ENCODE measurements at regions not wholly inside any gene's neighbourhood (a gene's known extent, or its start where the extent isn't known, plus 50 kb on each side); places are given as distances from the start of the nearest gene placed in this dataset.
A peak's percentile ranks its signal among the peaks of the same experiment; 100 is the strongest.
"Not testable (repeated sequence)": the region's sequence is repeated elsewhere in the genome, so short reads cannot be mapped to it uniquely, and the experiment has no call there.

DNA sequence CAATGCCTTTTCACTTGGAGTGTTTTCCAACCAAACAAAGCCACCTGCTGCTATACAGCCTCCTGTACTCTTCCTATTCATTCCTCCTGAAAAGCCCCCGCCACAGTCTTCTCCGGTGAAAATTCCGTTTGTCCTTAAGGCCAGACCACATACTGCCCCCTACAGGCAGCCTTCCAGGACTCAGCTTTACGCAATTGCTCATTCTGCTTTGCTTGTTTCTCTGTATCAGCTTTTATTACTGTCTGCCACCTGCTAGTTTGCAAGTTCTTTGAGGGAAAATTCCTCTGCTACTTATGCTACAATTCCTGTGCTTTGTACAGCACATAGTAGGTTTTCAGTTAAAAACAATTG lies 115.2 kb upstream of the DUSP10 start:
- H3K9me3 ChIP-seq (ENCODE audit: control insufficient read depth, insufficient read depth, low read length); H3K4me3 ChIP-seq (ENCODE audit: low read length); H4K20me1 ChIP-seq (ENCODE audit: control insufficient read depth, insufficient read depth, low read depth, low read length); H3K36me3 ChIP-seq (ENCODE audit: control insufficient read depth, low read length); H3K27me3 ChIP-seq (ENCODE audit: control insufficient read depth, low read length); H3K4me2 ChIP-seq (ENCODE audit: low read length); H3F3A ChIP-seq (ENCODE audit: control insufficient read depth, insufficient read depth); H3K27ac ChIP-seq (ENCODE audit: low read depth, low read length); H3K9me2 ChIP-seq (replicated peaks; ENCODE audit: control insufficient read depth, low read length); H3K4me1 ChIP-seq (ENCODE audit: control insufficient read depth, low read length); H3K79me2 ChIP-seq (ENCODE audit: control insufficient read depth, low read length): not testable (repeated sequence)
- peak; percentile 26 for TF ChIP-seq CTCF (IDR thresholded peaks at IDR 0.05; ENCODE audit: low read depth, low read length, poor library complexity, severe bottlenecking)

DNA sequence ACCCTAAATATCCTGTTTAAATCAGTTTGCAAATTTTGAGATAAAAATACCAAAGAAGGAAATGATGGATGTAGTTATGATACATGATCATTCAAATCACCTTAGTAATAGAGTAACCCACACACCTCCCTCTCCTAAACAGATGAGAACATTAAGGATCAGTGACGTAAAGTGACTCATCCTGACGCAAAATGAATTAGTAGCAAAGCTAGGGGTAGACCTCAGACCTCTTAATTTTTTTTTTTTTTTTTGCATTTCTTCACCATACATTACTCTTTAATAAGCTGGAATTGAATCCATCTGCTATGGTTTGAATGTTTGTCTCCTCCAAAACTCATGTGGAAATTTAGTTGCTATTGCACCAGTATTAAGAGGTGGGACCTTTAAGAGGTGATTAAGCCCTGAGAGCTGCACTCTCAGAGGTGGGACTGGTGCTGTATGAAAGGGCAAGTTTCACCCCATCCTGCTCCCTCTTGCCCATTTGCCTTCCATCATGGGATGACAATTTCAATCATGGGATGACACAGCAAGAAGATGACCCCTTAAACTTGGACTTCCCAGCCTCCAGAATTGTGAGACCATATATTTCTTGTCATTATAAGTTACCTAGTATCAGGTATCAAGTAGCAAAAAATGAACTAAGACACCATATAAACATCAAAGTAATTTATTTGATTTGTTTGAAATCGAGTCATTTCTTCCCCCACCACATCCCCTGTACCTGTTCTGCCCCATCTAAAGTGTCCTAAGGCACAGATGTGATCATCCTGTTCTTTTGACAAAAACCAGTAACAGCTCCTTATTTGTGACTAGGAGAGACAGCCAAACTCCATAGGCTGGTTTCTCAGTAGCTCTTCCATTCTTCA lies 114.6 kb upstream of the DUSP10 start:
- Histone ChIP-seq H3K4me2 (ENCODE audit: low read length) (no peak overlapping the region), H3K4me3 (ENCODE audit: low read length) (no peak overlapping the region), H3F3A (ENCODE audit: control insufficient read depth, insufficient read depth) (no peaks in the 10 kb centered on the region), H3K9me3 (ENCODE audit: control insufficient read depth, insufficient read depth, low read length) (no peaks in the 10 kb centered on the region), H3K27me3 (ENCODE audit: control insufficient read depth, low read length) (no peaks in the 10 kb centered on the region), H3K79me2 (ENCODE audit: control insufficient read depth, low read length) (no peaks in the 10 kb centered on the region), H3K9me2 (replicated peaks; ENCODE audit: control insufficient read depth, low read length) (no peaks in the 10 kb centered on the region), H4K20me1 (ENCODE audit: control insufficient read depth, insufficient read depth, low read depth, low read length) (no peaks in the 10 kb centered on the region), H3K27ac (ENCODE audit: low read depth, low read length) (no peak overlapping the region), H3K4me1 (ENCODE audit: control insufficient read depth, low read length) (no peaks in the 10 kb centered on the region), H3K36me3 (ENCODE audit: control insufficient read depth, low read length) (no peaks in the 10 kb centered on the region)
- TF ChIP-seq CTCF (IDR thresholded peaks at IDR 0.05; ENCODE audit: low read depth, low read length, poor library complexity, severe bottlenecking) (peak; percentile 26), EZH2phosphoT487 (IDR thresholded peaks at IDR 0.05; ENCODE audit: borderline replicate concordance, low read length) (no peak)

GRCh38 chr1:221855156-221855555 lies 113.3 kb upstream of the DUSP10 start:
- Histone ChIP-seq H3K27me3 (ENCODE audit: control insufficient read depth, low read length) (no peaks in the 10 kb centered on the region), H3K27ac (ENCODE audit: low read depth, low read length) (no peak overlapping the region), H3K4me1 (ENCODE audit: control insufficient read depth, low read length) (no peaks in the 10 kb centered on the region), H4K20me1 (ENCODE audit: control insufficient read depth, insufficient read depth, low read depth, low read length) (no peaks in the 10 kb centered on the region), H3K4me2 (ENCODE audit: low read length) (no peak overlapping the region), H3F3A (ENCODE audit: control insufficient read depth, insufficient read depth) (no peaks in the 10 kb centered on the region), H3K4me3 (ENCODE audit: low read length) (no peak overlapping the region), H3K9me2 (replicated peaks; ENCODE audit: control insufficient read depth, low read length) (no peaks in the 10 kb centered on the region), H3K9me3 (ENCODE audit: control insufficient read depth, insufficient read depth, low read length) (no peaks in the 10 kb centered on the region), H3K36me3 (ENCODE audit: control insufficient read depth, low read length) (no peaks in the 10 kb centered on the region), H3K79me2 (ENCODE audit: control insufficient read depth, low read length) (no peaks in the 10 kb centered on the region)
- TF ChIP-seq CTCF (IDR thresholded peaks at IDR 0.05; ENCODE audit: low read depth, low read length, poor library complexity, severe bottlenecking) (no peak), EZH2phosphoT487 (IDR thresholded peaks at IDR 0.05; ENCODE audit: borderline replicate concordance, low read length) (no peak)
